HUES64 (cell line): ENCODE measurements at regions not wholly inside any gene's neighbourhood (a gene's known extent, or its start where the extent isn't known, plus 50 kb on each side); places are given as distances from the start of the nearest gene placed in this dataset.

Experiments
- H3K27ac ChIP-seq: 2 replicates; pipeline ENCODE4 v1.7.0; 2013; ENCODE audit warnings: low read depth, low read length, inconsistent platforms
- H3K27me3 ChIP-seq: 2 replicates; pipeline ENCODE4 v1.6.1; 2013; ENCODE audit warnings: mild to moderate bottlenecking, low read length; ENCODE audit not compliant: insufficient read depth
- H3K36me3 ChIP-seq: 2 replicates; pipeline ENCODE4 v1.6.1; 2013; ENCODE audit warnings: mild to moderate bottlenecking, low read length; ENCODE audit not compliant: insufficient read depth
- H3K4me1 ChIP-seq: 2 replicates; pipeline ENCODE4 v1.6.1; 2013; ENCODE audit warnings: mild to moderate bottlenecking, low read length, moderate library complexity; ENCODE audit not compliant: insufficient read depth
- H3K4me3 ChIP-seq: 2 replicates; pipeline ENCODE4 v1.5.1; 2013; ENCODE audit warnings: mild to moderate bottlenecking, low read length, moderate library complexity
- H3K9ac ChIP-seq: 2 replicates; pipeline ENCODE4 v1.6.1; 2013; ENCODE audit warnings: mild to moderate bottlenecking, low read depth, low read length
- H3K9me3 ChIP-seq: 2 replicates; pipeline ENCODE4 v1.6.1; 2013; ENCODE audit warnings: low read depth, low read length; ENCODE audit not compliant: insufficient read depth
- WGBS: fragments of 150-250, 120-280 bp; methylation state at CpG from one replicate; pipeline ENCODE4 v1.1.7; 2013; ENCODE audit warnings: missing lambda C conversion rate; 5-methylcytosine and 5-hydroxymethylcytosine counted together

- Histone ChIP-seq H3K4me3 (no peak overlapping the region), H3K9ac (no peak overlapping the region), H3K36me3 (no peaks in the 10 kb centered on the region), H3K27ac (no peak overlapping the region), H3K4me1 (no peaks in the 10 kb centered on the region), H3K9me3 (peaks cover 3% of the 10 kb centered on the region; the same call in 1 of the 2 replicates), H3K27me3 (no peaks in the 10 kb centered on the region)
- WGBS: 87% methylated on average over 13 of the region's 13 CpGs
Observed at GRCh38 chr9:93900971-93901861, 53.9 kb downstream of the BARX1 start.

GRCh38 chr9:93900436-93900819, 54.7 kb downstream of the BARX1 start:
- H3K9ac ChIP-seq: no peak overlapping the region
- 96% methylated on average over 5 of the region's 5 CpGs for WGBS
- H3K27me3 ChIP-seq: no peaks in the 10 kb centered on the region
- no peak overlapping the region for H3K27ac ChIP-seq
- no peak overlapping the region for H3K4me3 ChIP-seq
- H3K36me3 ChIP-seq: no peaks in the 10 kb centered on the region
- H3K4me1 ChIP-seq: no peaks in the 10 kb centered on the region
- peaks cover 3% of the 10 kb centered on the region; the same call in 1 of the 2 replicates for H3K9me3 ChIP-seq

DNA sequence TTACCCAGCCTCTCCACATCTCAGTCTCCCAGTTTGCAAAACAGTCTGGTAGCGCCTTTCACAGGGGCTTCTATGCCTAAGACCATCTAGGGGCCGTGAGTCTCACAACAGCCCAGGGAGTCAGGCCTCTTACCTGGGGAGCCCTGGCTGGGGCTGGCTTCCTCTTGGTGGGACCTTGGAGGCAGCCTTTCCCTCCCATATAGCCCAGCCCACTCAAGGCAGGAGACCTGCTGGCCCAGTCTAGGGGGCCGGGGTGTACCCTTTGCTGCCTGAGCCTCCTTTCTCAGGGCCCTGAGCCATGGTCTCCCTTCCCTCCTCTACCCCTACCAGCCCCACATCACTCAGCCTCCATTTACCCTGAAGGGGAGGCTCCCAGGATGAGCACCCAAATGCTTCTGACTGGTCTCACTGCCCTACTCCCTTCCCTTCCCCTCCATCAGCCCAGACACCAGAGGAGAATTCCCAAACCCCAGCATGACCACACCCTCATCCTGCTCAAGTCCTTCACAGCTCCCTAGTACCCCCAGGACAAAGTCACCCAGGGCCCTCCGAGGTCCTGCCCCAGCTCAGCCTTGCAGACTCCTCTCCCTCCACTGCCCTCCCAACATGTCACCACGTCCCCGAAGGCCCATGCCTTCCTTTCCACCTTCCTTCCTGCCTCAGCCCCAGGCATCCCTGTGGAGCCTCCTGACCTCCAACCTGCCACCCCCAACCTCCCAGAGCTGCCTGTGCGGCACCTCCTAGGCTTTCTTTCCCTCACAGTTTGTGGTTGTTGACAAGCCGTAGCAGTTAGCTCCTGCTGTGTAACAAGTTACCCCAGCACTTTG, 55.3 kb downstream of the BARX1 start:
- H3K4me3 ChIP-seq: no peak overlapping the region
- H3K9ac ChIP-seq: no peak overlapping the region
- no peak overlapping the region for H3K27ac ChIP-seq
- no peaks in the 10 kb centered on the region for H3K27me3 ChIP-seq
- 94% methylated on average over 8 of the region's 8 CpGs for WGBS
- peaks cover 3% of the 10 kb centered on the region; the same call in 1 of the 2 replicates for H3K9me3 ChIP-seq
- no peaks in the 10 kb centered on the region for H3K4me1 ChIP-seq
- no peaks in the 10 kb centered on the region for H3K36me3 ChIP-seq

DNA sequence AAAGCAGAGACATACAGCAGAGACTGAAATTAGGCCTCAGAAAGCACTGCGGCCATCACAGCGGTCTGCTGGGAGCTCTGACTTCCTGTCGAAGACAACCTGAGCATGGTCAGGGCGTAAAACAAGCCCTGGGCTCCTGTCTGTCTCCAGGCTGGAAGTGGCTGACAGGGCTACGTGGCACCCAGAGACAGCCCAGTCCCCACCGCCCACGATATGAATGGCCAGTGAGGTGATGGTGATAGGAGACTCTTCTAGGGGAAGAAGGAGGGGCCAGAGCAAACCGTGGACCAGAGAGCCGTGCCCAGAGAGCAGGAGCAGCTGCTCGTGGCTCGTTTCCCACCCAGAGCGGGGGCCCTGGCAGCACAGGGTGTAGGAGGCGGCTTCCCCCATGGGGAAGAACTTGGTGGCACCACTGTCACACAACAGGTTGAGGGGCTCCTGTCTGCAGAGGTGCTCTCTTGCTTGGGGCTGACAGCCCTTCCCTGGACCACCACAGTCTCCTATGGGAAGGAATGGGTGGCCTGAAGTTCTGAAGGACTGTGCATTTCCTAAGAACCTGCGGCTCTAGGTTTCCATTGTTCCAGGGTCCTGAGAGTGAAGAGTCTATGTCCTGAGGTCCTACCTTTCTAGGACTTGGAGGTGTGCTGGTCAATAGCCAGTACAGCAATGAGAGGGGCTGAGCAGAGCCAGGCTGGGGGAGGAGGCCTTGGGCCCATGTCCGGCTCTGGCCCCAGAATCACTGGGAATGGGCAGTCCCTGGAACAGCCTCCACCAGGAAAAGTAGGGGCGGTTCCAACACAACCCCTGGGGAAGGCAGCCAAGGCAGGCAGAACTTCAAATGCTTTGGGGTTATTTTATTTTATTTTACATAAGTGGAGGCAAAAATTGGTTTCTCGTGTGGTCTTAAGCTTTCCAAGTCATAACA, 56.4 kb downstream of the BARX1 start:
- Histone ChIP-seq H3K4me3 (no peak overlapping the region), H3K27me3 (no peaks in the 10 kb centered on the region), H3K9ac (no peak overlapping the region), H3K4me1 (no peaks in the 10 kb centered on the region), H3K9me3 (peaks cover 3% of the 10 kb centered on the region; the same call in 1 of the 2 replicates), H3K27ac (no peak overlapping the region), H3K36me3 (no peaks in the 10 kb centered on the region)
- 90% methylated on average over 17 of the region's 17 CpGs for WGBS

DNA sequence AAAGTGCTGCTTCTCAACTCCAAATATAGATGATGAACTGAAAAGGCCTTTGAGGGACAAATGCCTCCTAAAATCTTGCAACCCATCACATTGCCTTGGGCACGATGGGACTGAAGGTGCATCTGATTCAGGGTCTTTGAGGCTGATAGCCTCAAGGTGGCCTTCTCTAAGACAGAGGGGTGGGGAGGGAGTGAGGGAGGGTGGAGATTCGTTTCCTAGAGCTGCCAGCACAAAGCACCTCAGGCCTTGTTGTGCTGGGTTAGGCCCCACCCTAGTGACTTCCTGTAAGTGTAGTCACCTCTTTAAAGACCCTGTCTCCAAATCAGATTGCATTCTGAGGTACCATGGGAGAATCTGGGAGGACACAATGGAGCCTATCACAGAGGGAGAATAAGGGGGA, 57.1 kb downstream of the BARX1 start:
- Histone ChIP-seq H3K27me3 (no peaks in the 10 kb centered on the region), H3K9me3 (peaks cover 7% of the 10 kb centered on the region; the same call in 1 of the 2 replicates), H3K36me3 (no peaks in the 10 kb centered on the region), H3K9ac (no peak overlapping the region), H3K4me1 (no peaks in the 10 kb centered on the region), H3K4me3 (no peak overlapping the region), H3K27ac (no peak overlapping the region)
- WGBS: 90% methylated on average over 2 of the region's 2 CpGs

GRCh38 chr9:93897075-93897970, 57.8 kb downstream of the BARX1 start:
- no peaks in the 10 kb centered on the region for H3K36me3 ChIP-seq
- peaks cover 14% of the 10 kb centered on the region for H3K9me3 ChIP-seq
- H3K27ac ChIP-seq: no peak overlapping the region
- no peaks in the 10 kb centered on the region for H3K27me3 ChIP-seq
- no peak overlapping the region for H3K9ac ChIP-seq
- 92% methylated on average over 8 of the region's 8 CpGs for WGBS
- no peak overlapping the region for H3K4me3 ChIP-seq
- no peaks in the 10 kb centered on the region for H3K4me1 ChIP-seq

GRCh38 chr9:93896496-93897033, 58.6 kb downstream of the BARX1 start:
- Histone ChIP-seq H3K4me1 (no peaks in the 10 kb centered on the region), H3K27me3 (no peaks in the 10 kb centered on the region), H3K36me3 (no peaks in the 10 kb centered on the region), H3K27ac (no peak overlapping the region), H3K9ac (no peak overlapping the region), H3K4me3 (no peak overlapping the region), H3K9me3 (peaks cover 18% of the 10 kb centered on the region)
- WGBS: 92% methylated on average over 9 of the region's 9 CpGs

- Histone ChIP-seq H3K4me1 (no peaks in the 10 kb centered on the region), H3K27ac (no peak overlapping the region), H3K36me3 (no peaks in the 10 kb centered on the region), H3K9me3 (peaks cover 18% of the 10 kb centered on the region), H3K27me3 (no peaks in the 10 kb centered on the region), H3K9ac (no peak overlapping the region), H3K4me3 (no peak overlapping the region)
- WGBS: 92% methylated on average over 6 of the region's 6 CpGs
Observed at GRCh38 chr9:93896093-93896492, 59.1 kb downstream of the BARX1 start.

- H3K9me3 ChIP-seq: peaks cover 18% of the 10 kb centered on the region
- no peak overlapping the region for H3K4me3 ChIP-seq
- H3K4me1 ChIP-seq: no peaks in the 10 kb centered on the region
- WGBS: 83% methylated on average over 8 of the region's 8 CpGs
- no peak overlapping the region for H3K27ac ChIP-seq
- H3K9ac ChIP-seq: no peak overlapping the region
- no peaks in the 10 kb centered on the region for H3K27me3 ChIP-seq
- H3K36me3 ChIP-seq: no peaks in the 10 kb centered on the region
Observed at GRCh38 chr9:93895535-93895934, 59.6 kb downstream of the BARX1 start.

GRCh38 chr9:93894691-93895079, 60.5 kb downstream of the BARX1 start:
- Histone ChIP-seq H3K4me3 (no peak overlapping the region), H3K9me3 (peaks cover 15% of the 10 kb centered on the region; the same call in 1 of the 2 replicates), H3K4me1 (no peaks in the 10 kb centered on the region), H3K27ac (no peak overlapping the region), H3K9ac (no peak overlapping the region), H3K36me3 (no peaks in the 10 kb centered on the region), H3K27me3 (no peaks in the 10 kb centered on the region)
- 78% methylated on average over 6 of the region's 6 CpGs for WGBS
